SU-DHL-6 (cell line): ENCODE measurements at regions not wholly inside any gene's neighbourhood (a gene's known extent, or its start where the extent isn't known, plus 50 kb on each side); places are given as distances from the start of the nearest gene placed in this dataset.

Experiments
- H2AFZ ChIP-seq: fragments of 200-600 bp; sonication (generic); 2 replicates; pipeline ENCODE4 v1.6.1; 2014; ENCODE audit warnings: low read depth, mild to moderate bottlenecking, moderate library complexity, mixed read lengths, antibody characterized with exemption, low read length; ENCODE audit not compliant: severe bottlenecking
- H3F3A ChIP-seq: fragments of 200-600 bp; shearing (Covaris generic); 2 replicates; pipeline ENCODE4 v1.6.0; 2016; ENCODE audit warnings: antibody characterized with exemption, mild to moderate bottlenecking; ENCODE audit not compliant: insufficient read depth
- H3K27ac ChIP-seq: fragments of 200-600 bp; sonication (generic); 2 replicates; pipeline ENCODE4 v1.5.1; 2016; ENCODE audit warnings: low read depth, mild to moderate bottlenecking, low read length, moderate library complexity, mixed read lengths
- H3K27me3 ChIP-seq: fragments of 200-600 bp; sonication (generic), shearing (Covaris generic); 2 replicates; pipeline ENCODE4 v1.6.0; 2014; ENCODE audit warnings: mild to moderate bottlenecking, low read length
- H3K36me3 ChIP-seq: fragments of 200-600 bp; sonication (generic); 2 replicates; pipeline ENCODE4 v1.6.1; 2014; ENCODE audit warnings: mild to moderate bottlenecking, low read length, mixed read lengths
- H3K4me2 ChIP-seq: fragments of 300-600, 200-600 bp; shearing (Covaris generic), sonication (generic); 2 replicates; pipeline ENCODE4 v1.6.0; 2014; ENCODE audit warnings: low read length, low read depth, mild to moderate bottlenecking; ENCODE audit not compliant: poor library complexity, severe bottlenecking
- H3K4me3 ChIP-seq: fragments of 200-600 bp; sonication (generic); 2 replicates; pipeline ENCODE4 v1.5.1; 2014; ENCODE audit warnings: antibody characterized with exemption, low read length, mild to moderate bottlenecking, mixed read lengths; ENCODE audit not compliant: insufficient read depth, poor library complexity, severe bottlenecking
- H3K79me2 ChIP-seq: fragments of 200-600 bp; sonication (generic); 2 replicates; pipeline ENCODE4 v1.6.1; 2014; ENCODE audit warnings: mild to moderate bottlenecking, low read length, moderate library complexity; ENCODE audit not compliant: insufficient read depth
- H3K9ac ChIP-seq: fragments of 200-600 bp; sonication (generic); 2 replicates; pipeline ENCODE4 v1.7.0; 2014; ENCODE audit warnings: mild to moderate bottlenecking, low read length
- H3K9me2 ChIP-seq: fragments of 200-600 bp; sonication (generic); replicated peaks from 2 replicates; pipeline ENCODE4 v1.6.1; 2014; ENCODE audit warnings: low read length; ENCODE audit not compliant: insufficient read depth
- H3K9me3 ChIP-seq: fragments of 200-600 bp; sonication (generic); 2 replicates; pipeline ENCODE4 v1.6.1; 2014; ENCODE audit warnings: low read length, mixed read lengths; ENCODE audit not compliant: insufficient read depth
- H4K20me1 ChIP-seq: fragments of 200-600 bp; sonication (generic); 2 replicates; pipeline ENCODE4 v1.6.1; 2014; ENCODE audit warnings: low read depth, mild to moderate bottlenecking, antibody characterized with exemption, low read length, moderate library complexity, mixed read lengths
- EZH2phosphoT487 ChIP-seq: fragments of 200-600 bp; sonication (generic), shearing (Covaris generic); conservative IDR thresholded peaks from 2 replicates; pipeline ENCODE4 v1.6.1; 2018; ENCODE audit warnings: mild to moderate bottlenecking, antibody characterized with exemption, low read length, moderate library complexity, mixed read lengths
- TF ChIP-seq, protein P1 (sequence below): fragments of 200-600 bp; sonication (generic); IDR thresholded peaks from one replicate; pipeline ENCODE4 v1.5.1; 2017; ENCODE audit warnings: antibody characterized with exemption, mild to moderate bottlenecking, low read length, moderate library complexity; ENCODE audit not compliant: insufficient read depth, poor library complexity, severe bottlenecking

DNA sequence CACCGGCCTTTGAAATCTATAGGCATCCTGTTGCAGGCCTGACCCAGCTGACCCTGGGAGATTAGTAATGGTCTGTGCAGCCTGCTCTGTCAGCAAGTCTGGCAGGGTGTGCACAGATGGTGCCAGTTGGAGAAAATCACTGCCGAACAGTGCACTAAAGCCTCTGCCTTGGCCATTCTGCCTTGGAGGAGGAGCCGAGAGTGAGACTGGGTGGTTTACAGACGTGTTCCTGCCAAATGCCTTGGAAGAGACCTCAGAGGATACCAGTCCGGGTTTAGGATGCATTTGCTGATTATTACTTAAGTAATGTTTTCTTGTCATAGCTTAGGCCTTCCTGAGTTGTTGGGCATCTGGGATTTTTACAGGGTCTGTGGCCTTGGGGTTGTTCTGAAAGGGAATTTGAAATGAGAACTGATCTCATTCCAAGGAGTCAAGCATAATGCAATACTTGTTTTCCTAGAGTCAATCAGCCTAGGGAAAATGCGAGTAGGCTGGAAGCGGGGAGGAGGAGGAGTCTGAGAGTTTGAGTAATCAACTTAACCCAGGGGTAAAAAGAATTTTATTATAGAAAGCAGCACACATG is 292.1 kb downstream of the SOX4 start:
- no peaks in the 10 kb centered on the region for H3K9me3 ChIP-seq
- no peaks in the 10 kb centered on the region for H3K79me2 ChIP-seq
- no peaks in the 10 kb centered on the region for H3K36me3 ChIP-seq
- H3K4me2 ChIP-seq = no peak overlapping the region
- no peak overlapping the region for H3K9ac ChIP-seq
- no peaks in the 10 kb centered on the region; the same call in 1 of the 2 replicates for H3K9me2 ChIP-seq
- H3K4me3 ChIP-seq = no peak overlapping the region
- no peaks in the 10 kb centered on the region for H3K27me3 ChIP-seq
- TF ChIP-seq EZH2phosphoT487 = no peak
- TF ChIP-seq, protein P1, sequence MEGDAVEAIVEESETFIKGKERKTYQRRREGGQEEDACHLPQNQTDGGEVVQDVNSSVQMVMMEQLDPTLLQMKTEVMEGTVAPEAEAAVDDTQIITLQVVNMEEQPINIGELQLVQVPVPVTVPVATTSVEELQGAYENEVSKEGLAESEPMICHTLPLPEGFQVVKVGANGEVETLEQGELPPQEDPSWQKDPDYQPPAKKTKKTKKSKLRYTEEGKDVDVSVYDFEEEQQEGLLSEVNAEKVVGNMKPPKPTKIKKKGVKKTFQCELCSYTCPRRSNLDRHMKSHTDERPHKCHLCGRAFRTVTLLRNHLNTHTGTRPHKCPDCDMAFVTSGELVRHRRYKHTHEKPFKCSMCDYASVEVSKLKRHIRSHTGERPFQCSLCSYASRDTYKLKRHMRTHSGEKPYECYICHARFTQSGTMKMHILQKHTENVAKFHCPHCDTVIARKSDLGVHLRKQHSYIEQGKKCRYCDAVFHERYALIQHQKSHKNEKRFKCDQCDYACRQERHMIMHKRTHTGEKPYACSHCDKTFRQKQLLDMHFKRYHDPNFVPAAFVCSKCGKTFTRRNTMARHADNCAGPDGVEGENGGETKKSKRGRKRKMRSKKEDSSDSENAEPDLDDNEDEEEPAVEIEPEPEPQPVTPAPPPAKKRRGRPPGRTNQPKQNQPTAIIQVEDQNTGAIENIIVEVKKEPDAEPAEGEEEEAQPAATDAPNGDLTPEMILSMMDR = no peak
- H3K27ac ChIP-seq = no peak overlapping the region
- no peak overlapping the region for H2AFZ ChIP-seq
- no peaks in the 10 kb centered on the region for H3F3A ChIP-seq
- H4K20me1 ChIP-seq = no peaks in the 10 kb centered on the region

DNA sequence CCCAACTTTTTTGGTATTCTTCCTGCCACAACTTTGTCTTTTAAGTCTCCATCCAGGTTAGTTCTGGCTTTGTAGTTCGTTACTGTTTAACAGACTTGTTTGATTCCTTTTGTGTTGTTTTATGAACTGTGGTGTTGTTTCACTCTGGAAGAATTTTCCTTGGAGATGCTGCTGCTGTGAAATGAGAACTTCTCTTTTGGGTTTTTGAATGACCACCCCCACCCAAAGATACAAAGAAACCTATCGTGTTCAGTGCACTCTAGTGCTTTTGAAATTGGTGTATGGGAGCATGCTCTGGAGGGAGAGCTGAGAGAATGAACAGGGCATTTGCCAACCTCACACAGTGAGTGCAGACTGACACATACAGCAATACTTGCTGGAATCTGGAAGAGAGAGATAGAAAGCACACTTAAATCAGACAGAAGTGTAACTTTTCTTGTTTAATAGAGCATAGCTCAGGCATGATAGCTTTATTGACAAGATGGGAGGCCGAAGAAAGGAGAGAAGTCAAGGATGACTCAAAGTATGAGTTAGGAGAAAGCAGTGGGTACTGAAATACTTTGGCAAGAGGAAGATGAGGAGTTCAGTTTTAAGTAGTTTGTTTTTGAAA is 293.1 kb downstream of the SOX4 start:
- H3K4me2 ChIP-seq = no peak overlapping the region
- no peaks in the 10 kb centered on the region for H3K36me3 ChIP-seq
- H3K79me2 ChIP-seq = no peaks in the 10 kb centered on the region
- no peak for TF ChIP-seq EZH2phosphoT487
- TF ChIP-seq, protein P1 = no peak
- H3K9ac ChIP-seq = no peak overlapping the region
- no peaks in the 10 kb centered on the region for H3F3A ChIP-seq
- no peaks in the 10 kb centered on the region for H3K27me3 ChIP-seq
- H3K27ac ChIP-seq = no peak overlapping the region
- H4K20me1 ChIP-seq = no peaks in the 10 kb centered on the region
- no peaks in the 10 kb centered on the region; the same call in 1 of the 2 replicates for H3K9me2 ChIP-seq
- no peak overlapping the region for H3K4me3 ChIP-seq
- no peaks in the 10 kb centered on the region for H3K9me3 ChIP-seq
- no peak overlapping the region for H2AFZ ChIP-seq

- H3K9ac ChIP-seq = no peak overlapping the region
- no peak overlapping the region for H2AFZ ChIP-seq
- no peak overlapping the region for H3K4me3 ChIP-seq
- no peaks in the 10 kb centered on the region for H3K9me3 ChIP-seq
- no peaks in the 10 kb centered on the region for H3K36me3 ChIP-seq
- H3K27me3 ChIP-seq = no peaks in the 10 kb centered on the region
- TF ChIP-seq, protein P1 = no peak
- TF ChIP-seq EZH2phosphoT487 = no peak
- no peaks in the 10 kb centered on the region for H3K79me2 ChIP-seq
- H3K9me2 ChIP-seq = no peaks in the 10 kb centered on the region; the same call in 1 of the 2 replicates
- no peak overlapping the region for H3K27ac ChIP-seq
- H3K4me2 ChIP-seq = no peak overlapping the region
- no peaks in the 10 kb centered on the region for H4K20me1 ChIP-seq
- no peaks in the 10 kb centered on the region for H3F3A ChIP-seq
Observed at GRCh38 chr6:21887231-21888185, 294.0 kb downstream of the SOX4 start.
